ENCODE measurements at regions not wholly inside any gene's neighbourhood (a gene's known extent, or its start where the extent isn't known, plus 50 kb on each side); places are given as distances from the start of the nearest gene placed in this dataset.

DNA sequence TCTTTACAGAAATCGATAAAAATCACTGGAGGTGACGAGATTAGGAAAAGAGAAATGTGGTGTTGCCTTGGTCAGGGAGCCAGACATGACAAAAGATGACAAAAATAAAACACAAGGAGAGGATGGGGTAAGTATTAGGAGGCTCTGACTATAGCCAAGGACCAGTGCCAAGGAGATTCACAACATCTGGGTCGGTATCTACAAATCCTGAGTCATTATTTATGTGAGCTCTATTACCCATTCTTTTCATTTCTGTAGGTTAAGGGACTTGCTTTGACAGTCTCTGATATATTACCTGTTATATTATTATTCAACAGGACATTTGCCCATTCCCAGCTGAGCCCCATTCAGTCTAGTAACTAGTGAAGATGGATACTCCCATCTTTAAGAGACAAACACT is 120.8 kb downstream of the TYW3 start:
- Histone ChIP-seq H3K36me3 (ENCODE audit: low read depth) (no peaks in the 10 kb centered on the region), H3K9ac (no peak overlapping the region), H3K9me3 (ENCODE audit: low read depth) (no peaks in the 10 kb centered on the region), H3K79me2 (ENCODE audit: insufficient read depth) (no peaks in the 10 kb centered on the region), H3K4me3 (no peak overlapping the region), H4K20me1 (ENCODE audit: insufficient read depth) (no peaks in the 10 kb centered on the region), H3K9me2 (ENCODE audit: insufficient read depth) (no peaks in the 10 kb centered on the region), H3F3A (ENCODE audit: insufficient read depth) (no peaks in the 10 kb centered on the region), H3K4me2 (ENCODE audit: unreplicated experiment) (no peak overlapping the region), H3K27ac (no peak overlapping the region), H3K27me3 (replicated peaks; ENCODE audit: insufficient read depth) (no peaks in the 10 kb centered on the region), H3K4me1 (ENCODE audit: insufficient read depth) (no peaks in the 10 kb centered on the region), H2AFZ (no peak overlapping the region)
- TF ChIP-seq EZH2 (IDR thresholded peaks at IDR 0.05; ENCODE audit: insufficient read depth, poor library complexity, severe bottlenecking) = no peak
- TF ChIP-seq EZH2phosphoT487 (IDR thresholded peaks at IDR 0.05; ENCODE audit: insufficient read depth, low read depth) = no peak
- 20 to 23% methylated on average over 3 of the region's 3 CpGs for WGBS, 2 experiments (ENCODE audit: low coverage in 1 of 2, low lambda C conversion rate in 2 of 2, missing lambda C conversion rate in 2 of 2)
- DNase-seq = no peak
- in situ Hi-C loops (cut with MboI) = no loop called here

DNA sequence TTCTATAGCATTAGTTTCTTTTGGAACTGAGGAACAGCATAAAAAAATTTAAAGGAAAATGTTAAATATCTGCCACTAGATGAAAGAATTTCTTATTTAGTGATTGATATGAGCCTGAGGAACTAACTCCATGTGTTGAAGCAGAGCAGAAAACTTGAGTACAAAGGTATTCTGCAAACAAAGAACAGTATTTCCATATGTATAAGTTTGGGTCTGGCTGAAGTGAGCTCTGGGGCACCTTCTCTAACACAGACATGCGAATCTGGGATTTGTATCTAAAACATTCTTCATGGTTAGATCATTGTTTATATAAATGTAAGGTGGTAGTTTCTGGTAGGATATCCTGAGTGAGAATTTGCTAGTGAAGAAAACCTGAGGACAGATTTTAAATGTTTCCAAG is 123.2 kb downstream of the TYW3 start:
- Histone ChIP-seq H3K9me2 (ENCODE audit: insufficient read depth) (no peaks in the 10 kb centered on the region), H3K4me2 (ENCODE audit: unreplicated experiment) (no peak overlapping the region), H3F3A (ENCODE audit: insufficient read depth) (no peaks in the 10 kb centered on the region), H3K9me3 (ENCODE audit: low read depth) (no peaks in the 10 kb centered on the region), H3K27me3 (replicated peaks; ENCODE audit: insufficient read depth) (no peaks in the 10 kb centered on the region), H3K9ac (no peak overlapping the region), H4K20me1 (ENCODE audit: insufficient read depth) (no peaks in the 10 kb centered on the region), H3K36me3 (ENCODE audit: low read depth) (no peaks in the 10 kb centered on the region), H2AFZ (no peak overlapping the region), H3K4me3 (no peak overlapping the region), H3K4me1 (ENCODE audit: insufficient read depth) (no peaks in the 10 kb centered on the region), H3K27ac (no peak overlapping the region), H3K79me2 (ENCODE audit: insufficient read depth) (no peaks in the 10 kb centered on the region)
- no peak for DNase-seq
- in situ Hi-C loops (cut with MboI) = no loop called here
- TF ChIP-seq EZH2 (IDR thresholded peaks at IDR 0.05; ENCODE audit: insufficient read depth, poor library complexity, severe bottlenecking) (no peak), EZH2phosphoT487 (IDR thresholded peaks at IDR 0.05; ENCODE audit: insufficient read depth, low read depth) (no peak)
- WGBS, 2 experiments (ENCODE audit: low coverage in 1 of 2, low lambda C conversion rate in 2 of 2, missing lambda C conversion rate in 2 of 2) = 3 to 4% methylated on average over 1 of the region's 1 CpG

DNA sequence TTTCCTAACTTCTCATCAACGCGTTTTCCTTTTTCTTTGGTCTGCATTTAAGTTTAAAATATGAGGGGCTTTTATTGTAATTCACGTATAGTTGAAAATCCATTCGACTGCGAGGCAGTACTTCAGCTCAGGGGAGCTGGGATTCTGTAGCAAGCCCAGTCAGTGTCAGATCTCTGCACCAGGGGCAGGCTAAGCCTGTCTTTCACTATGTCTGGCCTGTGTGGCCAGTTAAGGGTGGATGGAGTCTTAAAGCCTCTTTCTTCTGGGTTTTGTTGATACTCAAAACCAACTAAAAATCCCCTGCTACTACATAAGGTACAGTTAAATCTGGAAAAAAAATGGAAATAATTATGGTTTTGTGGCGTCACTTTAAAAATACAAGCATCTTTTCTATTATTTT is 124.7 kb downstream of the TYW3 start:
- Histone ChIP-seq H3K9me2 (ENCODE audit: insufficient read depth) (no peaks in the 10 kb centered on the region), H3K9ac (no peak overlapping the region), H3F3A (ENCODE audit: insufficient read depth) (no peaks in the 10 kb centered on the region), H2AFZ (no peak overlapping the region), H3K4me3 (no peak overlapping the region), H3K4me1 (ENCODE audit: insufficient read depth) (no peaks in the 10 kb centered on the region), H3K79me2 (ENCODE audit: insufficient read depth) (no peaks in the 10 kb centered on the region), H3K36me3 (ENCODE audit: low read depth) (no peaks in the 10 kb centered on the region), H3K27me3 (replicated peaks; ENCODE audit: insufficient read depth) (no peaks in the 10 kb centered on the region), H3K4me2 (ENCODE audit: unreplicated experiment) (no peak overlapping the region), H3K9me3 (ENCODE audit: low read depth) (no peaks in the 10 kb centered on the region), H4K20me1 (ENCODE audit: insufficient read depth) (no peaks in the 10 kb centered on the region), H3K27ac (no peak overlapping the region)
- 8 to 13% methylated on average over 6 of the region's 6 CpGs for WGBS, 2 experiments (ENCODE audit: low coverage in 1 of 2, low lambda C conversion rate in 2 of 2, missing lambda C conversion rate in 2 of 2)
- no peak for TF ChIP-seq EZH2phosphoT487 (IDR thresholded peaks at IDR 0.05; ENCODE audit: insufficient read depth, low read depth)
- TF ChIP-seq EZH2 (IDR thresholded peaks at IDR 0.05; ENCODE audit: insufficient read depth, poor library complexity, severe bottlenecking) = no peak
- DNase-seq = no peak
- in situ Hi-C loops (cut with MboI) = no loop called here

DNA sequence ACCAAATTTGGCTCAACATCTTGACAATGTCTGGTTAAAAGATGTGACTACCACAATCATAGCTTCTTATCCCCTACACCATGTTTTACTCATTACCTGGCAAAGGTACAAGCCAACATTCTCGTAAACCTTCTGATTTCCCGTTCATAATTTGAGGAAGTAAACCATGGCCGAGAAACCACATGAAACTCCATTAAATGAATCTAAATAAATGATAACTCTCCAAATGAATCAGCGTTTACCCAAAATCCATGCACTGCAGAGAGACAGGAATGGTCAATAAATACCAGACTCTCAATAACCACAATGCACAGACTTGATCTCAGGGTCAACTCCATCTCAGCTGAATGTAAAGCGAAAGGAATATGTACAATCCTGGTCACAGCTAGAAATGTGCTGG is 125.2 kb downstream of the TYW3 start:
- no peaks in the 10 kb centered on the region for H3K36me3 ChIP-seq (ENCODE audit: low read depth)
- no peak overlapping the region for H3K4me3 ChIP-seq
- H3K27me3 ChIP-seq (replicated peaks; ENCODE audit: insufficient read depth) = no peaks in the 10 kb centered on the region
- no peaks in the 10 kb centered on the region for H4K20me1 ChIP-seq (ENCODE audit: insufficient read depth)
- 10 to 13% methylated on average over 5 of the region's 5 CpGs for WGBS, 2 experiments (ENCODE audit: low coverage in 1 of 2, low lambda C conversion rate in 2 of 2, missing lambda C conversion rate in 2 of 2)
- DNase-seq = no peak
- TF ChIP-seq EZH2 (IDR thresholded peaks at IDR 0.05; ENCODE audit: insufficient read depth, poor library complexity, severe bottlenecking) (no peak), EZH2phosphoT487 (IDR thresholded peaks at IDR 0.05; ENCODE audit: insufficient read depth, low read depth) (no peak)
- no peaks in the 10 kb centered on the region for H3K9me2 ChIP-seq (ENCODE audit: insufficient read depth)
- H2AFZ ChIP-seq = no peak overlapping the region
- in situ Hi-C loops (cut with MboI) = no loop called here
- no peak overlapping the region for H3K4me2 ChIP-seq (ENCODE audit: unreplicated experiment)
- no peaks in the 10 kb centered on the region for H3K79me2 ChIP-seq (ENCODE audit: insufficient read depth)
- H3K9me3 ChIP-seq (ENCODE audit: low read depth) = no peaks in the 10 kb centered on the region
- no peak overlapping the region for H3K9ac ChIP-seq
- no peaks in the 10 kb centered on the region for H3F3A ChIP-seq (ENCODE audit: insufficient read depth)
- H3K4me1 ChIP-seq (ENCODE audit: insufficient read depth) = no peaks in the 10 kb centered on the region
- H3K27ac ChIP-seq = no peak overlapping the region

DNA sequence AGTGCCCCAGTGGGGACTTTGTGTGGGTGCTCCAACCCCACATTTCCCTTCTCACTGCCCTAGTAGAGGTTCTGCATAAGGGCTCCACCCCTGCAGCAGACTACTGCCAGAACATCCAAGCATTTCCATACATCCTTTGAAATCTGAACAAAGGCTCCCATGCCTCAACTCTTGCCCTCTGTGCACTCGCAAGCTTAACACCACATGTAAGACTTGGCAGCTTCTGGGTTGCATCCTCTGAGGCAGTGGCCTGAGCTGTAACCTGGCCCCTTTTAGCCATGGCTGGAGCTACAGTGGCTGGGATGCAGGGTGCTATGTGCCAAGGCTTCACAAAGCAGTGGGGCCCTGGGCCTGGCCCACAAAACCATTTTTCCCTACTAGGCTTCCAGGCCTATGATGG is 128.9 kb downstream of the TYW3 start:
- no peaks in the 10 kb centered on the region for H3K79me2 ChIP-seq (ENCODE audit: insufficient read depth)
- WGBS, 2 experiments (ENCODE audit: low coverage in 1 of 2, low lambda C conversion rate in 2 of 2, missing lambda C conversion rate in 2 of 2) = 0 to 6% methylated on average over 1 of the region's 1 CpG
- H3K9me2 ChIP-seq (ENCODE audit: insufficient read depth) = no peaks in the 10 kb centered on the region
- H3K4me3 ChIP-seq = no peak overlapping the region
- H3K4me2 ChIP-seq (ENCODE audit: unreplicated experiment) = no peak overlapping the region
- H3K27ac ChIP-seq = no peak overlapping the region
- DNase-seq = no peak
- no peaks in the 10 kb centered on the region for H3K27me3 ChIP-seq (replicated peaks; ENCODE audit: insufficient read depth)
- TF ChIP-seq EZH2phosphoT487 (IDR thresholded peaks at IDR 0.05; ENCODE audit: insufficient read depth, low read depth) = no peak
- no peak for TF ChIP-seq EZH2 (IDR thresholded peaks at IDR 0.05; ENCODE audit: insufficient read depth, poor library complexity, severe bottlenecking)
- H3F3A ChIP-seq (ENCODE audit: insufficient read depth) = no peaks in the 10 kb centered on the region
- H3K9me3 ChIP-seq (ENCODE audit: low read depth) = no peaks in the 10 kb centered on the region
- H3K36me3 ChIP-seq (ENCODE audit: low read depth) = no peaks in the 10 kb centered on the region
- no peak overlapping the region for H3K9ac ChIP-seq
- H4K20me1 ChIP-seq (ENCODE audit: insufficient read depth) = no peaks in the 10 kb centered on the region
- H2AFZ ChIP-seq = no peak overlapping the region
- no peaks in the 10 kb centered on the region for H3K4me1 ChIP-seq (ENCODE audit: insufficient read depth)
- in situ Hi-C loops (cut with MboI) = no loop called here
